Tibial nerve (tissue), 4 donors: ENCODE measurements at regions not wholly inside any gene's neighbourhood (a gene's known extent, or its start where the extent isn't known, plus 50 kb on each side); places are given as distances from the start of the nearest gene placed in this dataset.

ENCODE experiments used
- DNase-seq, 2 donors: peaks; one replicate each; pipeline ENCODE4 v3.0.0-alpha.2; 2019; ENCODE audit warnings: low spot score in 2 of 2
- H3K27ac ChIP-seq, 4 donors: fragments of 200-600 bp; sonication (generic) in 3 of 4; one replicate each; pipeline ENCODE4 v1.5.1; 2017 to 2019; ENCODE audit warnings: mild to moderate bottlenecking in 1 of 4
- H3K27me3 ChIP-seq, 2 donors: fragments of 200-600 bp; sonication (generic) in 1 of 2; one replicate each; pipeline versions ENCODE4 v1.5.1 to v1.6.0; 2017 to 2019
- H3K36me3 ChIP-seq, 3 donors: fragments of 200-600 bp; sonication (generic); one replicate each; pipeline ENCODE4 v1.5.1; 2018 to 2019
- H3K4me1 ChIP-seq, 4 donors: fragments of 200-600 bp; sonication (generic) in 3 of 4; one replicate each; pipeline ENCODE4 v1.5.1; 2017 to 2019
- H3K4me3 ChIP-seq, 4 donors: fragments of 200-600 bp; sonication (generic) in 3 of 4; one replicate each; pipeline ENCODE4 v1.5.1; 2017 to 2019; ENCODE audit warnings: mild to moderate bottlenecking in 1 of 4, moderate library complexity in 1 of 4
- H3K9me3 ChIP-seq, 4 donors: fragments of 200-600 bp; sonication (generic) in 3 of 4; one replicate each; pipeline ENCODE4 v1.5.1; 2017 to 2019
- CTCF ChIP-seq, 5 experiments: fragments of 200-600 bp in 3 of 5; fragments of 450-650 bp in 2 of 5; sonication (generic) in 3 of 5; IDR thresholded peaks; one replicate each; pipeline ENCODE4 v1.5.1; 2016 to 2019; ENCODE audit warnings: antibody characterized with exemption in 5 of 5, mild to moderate bottlenecking in 3 of 5, moderate library complexity in 2 of 5
- EP300 ChIP-seq, 2 donors: sonication (generic); formaldehyde crosslinking; IDR thresholded peaks; one replicate each; pipeline ENCODE4 v1.6.1; 2017; ENCODE audit warnings: antibody characterized with exemption in 2 of 2, mild to moderate bottlenecking in 1 of 2
- POLR2A ChIP-seq, 2 donors: fragments of 450-650 bp; IDR thresholded peaks; one replicate each; pipeline ENCODE4 v1.6.1; 2017; ENCODE audit warnings: antibody characterized with exemption in 2 of 2, mild to moderate bottlenecking in 2 of 2, moderate library complexity in 2 of 2
- WGBS, 2 donors: methylation state at CpG; one replicate each; pipeline ENCODE4 v1.1.5; 2018; 5-methylcytosine and 5-hydroxymethylcytosine counted together

DNA sequence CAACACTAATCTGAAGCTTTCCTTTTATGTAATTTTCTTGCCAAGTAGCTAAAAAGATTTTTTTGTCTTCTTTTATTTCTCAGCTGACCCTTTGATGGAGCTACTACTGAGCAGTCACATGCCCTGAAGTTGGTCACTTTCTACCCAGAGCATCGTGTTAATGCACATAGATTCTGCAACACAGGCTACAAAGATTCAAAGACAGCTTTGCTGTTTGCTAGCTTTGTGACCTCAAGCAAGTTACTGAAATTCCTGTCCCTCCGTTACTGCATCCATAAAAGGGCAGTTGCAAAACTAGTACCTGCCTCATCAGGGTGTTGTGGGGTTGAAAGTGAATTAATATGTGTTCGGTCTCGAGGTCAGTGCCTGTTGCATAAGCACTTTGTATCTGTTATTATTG lies 179.9 kb downstream of the GAS1 start:
- TF ChIP-seq POLR2A (IDR thresholded peaks at IDR 0.05), result no peak
- no peak for TF ChIP-seq EP300 (IDR thresholded peaks at IDR 0.05)
- TF ChIP-seq CTCF (IDR thresholded peaks at IDR 0.05), result no peak
- 57 to 66% methylated on average over 4 of the region's 4 CpGs for WGBS, 2 donors
- H3K4me3 ChIP-seq, result no peak overlapping the region
- H3K4me1 ChIP-seq, result peaks cover 0 to 2% (median 0%) of the 10 kb centered on the region in 4 donors
- no peaks in the 10 kb centered on the region for H3K36me3 ChIP-seq
- H3K27ac ChIP-seq, result no peak overlapping the region
- no peaks in the 10 kb centered on the region for H3K27me3 ChIP-seq
- DNase-seq, result no peak
- no peaks in the 10 kb centered on the region for H3K9me3 ChIP-seq

- Histone ChIP-seq H3K27ac (no peak overlapping the region), H3K4me1 (no peaks in the 10 kb centered on the region), H3K27me3 (no peaks in the 10 kb centered on the region), H3K4me3 (no peak overlapping the region), H3K9me3 (no peaks in the 10 kb centered on the region), H3K36me3 (no peaks in the 10 kb centered on the region)
- no peak for DNase-seq
- TF ChIP-seq EP300 (IDR thresholded peaks at IDR 0.05), result no peak
- no peak for TF ChIP-seq POLR2A (IDR thresholded peaks at IDR 0.05)
- no peak for TF ChIP-seq CTCF (IDR thresholded peaks at IDR 0.05)
- WGBS, 2 donors, result 49 to 58% methylated on average over 7 of the region's 7 CpGs
These were observed 180.4 kb downstream of the GAS1 start for GRCh38 chr9:86766912-86767311.

DNA sequence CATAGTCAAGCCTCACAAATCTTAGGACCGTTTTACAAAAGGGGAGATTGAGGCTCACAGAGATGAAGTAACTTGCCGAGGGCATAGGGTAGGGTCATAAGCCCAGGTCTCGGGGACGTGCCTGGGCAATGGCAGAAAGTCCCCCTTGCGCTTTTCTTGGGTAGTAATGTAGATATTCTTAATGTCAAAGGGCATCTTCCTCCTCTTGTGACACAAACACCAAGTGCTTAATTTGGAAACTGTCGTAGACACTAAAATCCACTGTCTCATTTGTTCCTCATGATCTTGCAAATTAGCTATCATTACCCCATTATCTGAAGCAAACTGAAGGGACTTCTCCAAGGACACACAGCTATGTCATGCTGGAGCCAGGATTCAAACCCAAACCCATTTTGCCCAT lies 180.8 kb downstream of the GAS1 start:
- Histone ChIP-seq H3K27me3 (no peaks in the 10 kb centered on the region), H3K27ac (no peak overlapping the region), H3K36me3 (no peaks in the 10 kb centered on the region), H3K9me3 (no peaks in the 10 kb centered on the region), H3K4me3 (no peak overlapping the region), H3K4me1 (no peaks in the 10 kb centered on the region)
- WGBS, 2 donors, result 73 to 87% methylated on average over 6 of the region's 6 CpGs
- DNase-seq, result no peak
- no peak for TF ChIP-seq EP300 (IDR thresholded peaks at IDR 0.05)
- no peak for TF ChIP-seq CTCF (IDR thresholded peaks at IDR 0.05)
- no peak for TF ChIP-seq POLR2A (IDR thresholded peaks at IDR 0.05)

DNA sequence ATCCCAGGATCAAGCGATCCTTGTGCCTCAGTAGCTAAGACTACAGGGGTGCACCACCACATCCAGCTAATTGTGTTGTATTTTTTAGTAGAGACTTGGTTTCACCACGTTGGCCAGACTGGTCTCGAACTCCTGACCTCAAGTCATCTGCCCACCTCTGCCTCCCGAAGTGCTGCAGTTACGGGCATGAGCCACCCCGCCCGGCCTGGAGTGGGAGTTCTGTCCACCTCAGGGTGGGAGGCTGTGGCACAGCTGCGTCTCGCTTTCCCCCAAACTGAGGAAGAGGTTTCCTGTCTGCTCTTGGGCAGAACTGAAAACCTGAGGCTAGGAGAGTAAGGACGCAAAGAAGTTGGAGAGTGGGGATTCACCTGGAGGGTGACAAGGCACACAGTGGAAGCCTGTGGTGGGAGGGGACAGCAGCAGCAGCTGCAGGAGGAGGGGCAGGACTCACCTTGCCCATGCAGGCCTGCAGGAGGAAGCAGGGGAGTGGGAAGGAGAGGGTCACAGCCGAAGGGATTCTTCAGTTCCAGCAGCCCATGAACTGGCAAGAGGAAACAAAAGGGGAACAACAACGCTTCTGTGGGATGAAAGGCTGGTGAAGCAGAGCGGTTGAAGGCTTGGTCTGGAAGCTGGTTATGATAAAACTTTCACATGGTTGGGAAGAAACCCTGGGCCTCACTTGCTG lies 181.4 kb downstream of the GAS1 start:
- Histone ChIP-seq H3K4me1 (no peaks in the 10 kb centered on the region), H3K9me3 (no peaks in the 10 kb centered on the region), H3K36me3 (no peaks in the 10 kb centered on the region), H3K27ac (no peak overlapping the region), H3K4me3 (no peak overlapping the region), H3K27me3 (no peaks in the 10 kb centered on the region)
- no peak for DNase-seq
- TF ChIP-seq POLR2A (IDR thresholded peaks at IDR 0.05) (no peak), CTCF (IDR thresholded peaks at IDR 0.05) (no peak), EP300 (IDR thresholded peaks at IDR 0.05) (no peak)
- 77 to 83% methylated on average over 13 of the region's 13 CpGs for WGBS, 2 donors

DNA sequence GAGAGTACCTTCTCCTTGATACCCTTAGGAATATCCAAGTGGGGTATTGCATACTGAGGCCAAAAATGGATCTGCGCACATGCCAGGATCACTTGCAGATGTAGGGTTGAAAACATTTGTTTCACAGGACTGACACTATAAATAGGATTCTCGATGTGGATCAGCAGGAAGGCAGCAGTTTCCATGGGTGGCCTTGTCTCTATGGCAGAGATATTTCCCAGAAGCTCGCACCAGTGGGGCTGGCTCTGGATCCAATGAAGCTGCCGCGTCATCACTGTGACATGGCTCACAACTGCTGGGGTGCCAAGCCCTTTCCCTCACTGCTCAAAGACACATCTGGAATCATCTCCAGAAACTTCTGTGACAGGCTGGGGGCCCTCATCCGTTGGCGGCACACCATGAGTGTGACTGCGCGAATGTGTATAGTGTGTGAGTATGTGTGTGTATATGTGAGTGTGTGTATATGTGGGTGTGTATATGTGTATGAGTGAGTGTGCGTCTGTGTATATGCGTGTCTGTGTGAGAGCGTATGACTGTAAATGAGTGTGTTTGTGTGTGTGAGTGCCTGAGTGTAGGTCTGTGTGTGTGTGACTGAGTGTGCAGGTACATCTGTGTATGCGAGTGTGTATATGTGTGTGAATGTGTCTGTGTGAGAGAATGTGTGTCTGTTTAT lies 182.5 kb downstream of the GAS1 start:
- Histone ChIP-seq H3K36me3 (no peaks in the 10 kb centered on the region), H3K27ac (no peak overlapping the region), H3K4me3 (no peak overlapping the region), H3K27me3 (no peaks in the 10 kb centered on the region), H3K4me1 (no peaks in the 10 kb centered on the region), H3K9me3 (no peaks in the 10 kb centered on the region)
- WGBS, 2 donors, result 93 to 95% methylated on average over 11 to 13 of the region's 13 CpGs
- DNase-seq, result no peak
- TF ChIP-seq POLR2A (IDR thresholded peaks at IDR 0.05) (no peak), EP300 (IDR thresholded peaks at IDR 0.05) (no peak)
